ENCODE measurements at regions not wholly inside any gene's neighbourhood (a gene's known extent, or its start where the extent isn't known, plus 50 kb on each side); places are given as distances from the start of the nearest gene placed in this dataset.

DNA sequence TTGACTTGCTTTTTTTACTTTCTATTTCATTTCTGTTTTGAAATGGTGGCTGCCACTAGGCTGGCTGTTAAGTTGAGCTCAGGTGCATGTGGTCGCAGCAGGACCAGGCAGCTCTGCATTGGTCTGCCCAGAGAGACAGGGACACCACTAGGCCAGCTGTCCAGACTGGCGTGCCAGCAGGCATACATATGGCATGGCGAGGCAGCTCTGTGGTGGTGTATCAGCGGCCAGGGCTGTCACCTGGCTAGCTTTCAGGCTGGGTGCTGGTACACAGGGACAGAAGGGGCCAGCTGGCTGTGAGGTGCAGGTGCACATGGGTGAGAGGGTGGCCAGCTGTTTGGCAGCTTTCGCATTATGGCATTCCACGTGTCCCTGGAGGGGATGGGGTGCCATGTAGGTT, 654.0 kb upstream of the ACO1 start:
- no peak overlapping the region for H3K27ac ChIP-seq
- ChIA-PET CTCF (no interaction called here), POLR2A (ENCODE audit: low non-redundant PET) (no interaction called here)
- no peak for DNase-seq (ENCODE audit: low spot score)
- TF ChIP-seq, protein P1, sequence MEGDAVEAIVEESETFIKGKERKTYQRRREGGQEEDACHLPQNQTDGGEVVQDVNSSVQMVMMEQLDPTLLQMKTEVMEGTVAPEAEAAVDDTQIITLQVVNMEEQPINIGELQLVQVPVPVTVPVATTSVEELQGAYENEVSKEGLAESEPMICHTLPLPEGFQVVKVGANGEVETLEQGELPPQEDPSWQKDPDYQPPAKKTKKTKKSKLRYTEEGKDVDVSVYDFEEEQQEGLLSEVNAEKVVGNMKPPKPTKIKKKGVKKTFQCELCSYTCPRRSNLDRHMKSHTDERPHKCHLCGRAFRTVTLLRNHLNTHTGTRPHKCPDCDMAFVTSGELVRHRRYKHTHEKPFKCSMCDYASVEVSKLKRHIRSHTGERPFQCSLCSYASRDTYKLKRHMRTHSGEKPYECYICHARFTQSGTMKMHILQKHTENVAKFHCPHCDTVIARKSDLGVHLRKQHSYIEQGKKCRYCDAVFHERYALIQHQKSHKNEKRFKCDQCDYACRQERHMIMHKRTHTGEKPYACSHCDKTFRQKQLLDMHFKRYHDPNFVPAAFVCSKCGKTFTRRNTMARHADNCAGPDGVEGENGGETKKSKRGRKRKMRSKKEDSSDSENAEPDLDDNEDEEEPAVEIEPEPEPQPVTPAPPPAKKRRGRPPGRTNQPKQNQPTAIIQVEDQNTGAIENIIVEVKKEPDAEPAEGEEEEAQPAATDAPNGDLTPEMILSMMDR (conservative IDR thresholded peaks at IDR 0.05; ENCODE audit: low read depth), result no peak

- ChIA-PET CTCF (no interaction called here), POLR2A (ENCODE audit: low non-redundant PET) (no interaction called here)
- no peak overlapping the region for H3K27ac ChIP-seq
- DNase-seq (ENCODE audit: low spot score), result peak; percentile 12
- TF ChIP-seq, protein P1 (conservative IDR thresholded peaks at IDR 0.05; ENCODE audit: low read depth), result no peak
These were observed 651.3 kb upstream of the ACO1 start for GRCh38 chr9:31733166-31733565.

DNA sequence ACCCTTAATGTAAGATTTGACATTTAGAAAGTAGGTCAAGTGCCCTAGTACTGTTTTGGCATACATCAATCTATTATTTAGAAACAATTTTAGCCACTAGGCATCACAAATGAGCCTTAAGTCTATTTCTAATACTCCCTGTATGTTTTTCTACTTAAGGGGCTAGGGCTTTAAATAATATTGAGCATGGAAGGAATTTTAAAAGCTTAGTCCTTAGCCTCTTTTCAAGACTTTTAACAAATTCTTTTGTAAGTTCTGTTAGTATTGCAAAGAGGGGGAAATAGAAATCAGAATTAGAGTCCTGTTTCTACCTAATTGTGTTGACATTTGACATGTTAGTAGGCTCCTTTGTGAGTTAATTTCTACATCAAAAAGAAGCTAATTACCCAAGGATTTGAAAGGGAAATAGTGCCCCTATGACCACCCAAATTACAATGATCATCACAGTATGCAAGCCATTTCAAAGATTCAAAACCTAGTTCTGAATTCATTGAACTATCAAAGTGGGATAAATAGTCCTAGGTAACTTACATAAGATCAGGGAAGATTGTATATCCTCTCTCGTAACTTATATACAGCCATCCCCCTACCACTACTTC, 647.8 kb upstream of the ACO1 start:
- no peak overlapping the region for H3K27ac ChIP-seq
- CTCF ChIA-PET, result interaction anchor here (0.6 kb wide), 1 partner anchor 515 kb away, joined by 3 read pairs; no protein-coding TSS in a partner anchor
- no peak for DNase-seq (ENCODE audit: low spot score)
- POLR2A ChIA-PET (ENCODE audit: low non-redundant PET), result no interaction called here
- TF ChIP-seq, protein P1 (conservative IDR thresholded peaks at IDR 0.05; ENCODE audit: low read depth), result no peak

- POLR2A ChIA-PET (ENCODE audit: low non-redundant PET), result no interaction called here
- TF ChIP-seq, protein P1 (conservative IDR thresholded peaks at IDR 0.05; ENCODE audit: low read depth), result no peak
These were observed 643.7 kb upstream of the ACO1 start for GRCh38 chr9:31740705-31741104.

DNA sequence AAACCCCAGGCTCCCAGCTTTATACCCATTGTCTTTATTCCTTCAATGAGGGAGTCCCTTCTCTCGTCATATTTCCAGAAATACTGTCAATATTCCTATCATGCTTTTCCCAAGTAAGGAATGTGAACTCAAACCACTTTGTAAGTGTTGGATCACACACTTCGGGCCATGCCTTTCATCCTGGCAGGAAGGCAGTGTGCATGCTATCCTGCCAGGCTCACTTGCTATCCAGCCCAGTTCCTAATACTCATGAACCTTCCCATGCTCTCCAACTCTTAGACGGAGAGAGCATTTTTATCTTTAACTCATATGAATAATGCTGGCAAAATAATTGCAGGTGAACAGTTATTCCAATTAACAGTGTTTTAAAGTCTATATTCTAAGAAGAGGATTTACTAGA, 639.9 kb upstream of the ACO1 start:
- DNase-seq (ENCODE audit: low spot score), result no peak
- no peak overlapping the region for H3K27ac ChIP-seq
- POLR2A ChIA-PET (ENCODE audit: low non-redundant PET), result no interaction called here
- TF ChIP-seq, protein P1 (conservative IDR thresholded peaks at IDR 0.05; ENCODE audit: low read depth), result no peak
- CTCF ChIA-PET, result no interaction called here

More at GRCh38 chr9:31740705-31741104, 643.7 kb upstream of the ACO1 start:
- DNase-seq (ENCODE audit: low spot score), result peak; percentile 19
- no peak overlapping the region for H3K27ac ChIP-seq
- CTCF ChIA-PET, result no interaction called here

DNA sequence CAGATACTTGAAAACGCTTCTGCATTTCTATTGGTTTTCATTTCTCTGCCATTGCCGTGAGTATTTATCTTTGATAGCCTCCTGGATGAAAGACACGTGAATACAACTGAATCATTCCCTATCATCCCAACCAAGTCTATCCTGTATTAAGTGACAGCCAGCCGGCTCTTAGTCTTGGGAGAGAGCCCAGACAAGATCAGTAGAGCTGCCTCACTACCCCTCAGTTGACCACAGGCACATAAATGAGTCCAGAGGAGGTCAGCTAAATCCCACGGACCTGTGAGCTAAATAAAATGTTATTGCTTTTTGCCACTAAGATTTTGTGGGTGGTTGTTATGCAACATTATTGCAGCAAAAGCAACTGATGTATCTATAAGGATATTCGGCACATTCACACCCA, 639.0 kb upstream of the ACO1 start:
- ChIA-PET POLR2A (ENCODE audit: low non-redundant PET) (no interaction called here), CTCF (no interaction called here)
- TF ChIP-seq, protein P1 (conservative IDR thresholded peaks at IDR 0.05; ENCODE audit: low read depth), result no peak
- H3K27ac ChIP-seq, result no peak overlapping the region
- no peak for DNase-seq (ENCODE audit: low spot score)

Measured in RWPE1 (cell line).